Sigmoid colon (tissue), 6 donors: ENCODE measurements at regions not wholly inside any gene's neighbourhood (a gene's known extent, or its start where the extent isn't known, plus 50 kb on each side); places are given as distances from the start of the nearest gene placed in this dataset.

Source experiments
- DNase-seq: peaks from one replicate; pipeline ENCODE4 v3.0.0-alpha.2; 2019
- H3K27ac ChIP-seq, 4 donors: fragments of 200-600 bp; sonication (generic); one replicate each; pipeline ENCODE4 v1.5.1; 2016 to 2019; ENCODE audit warnings: mild to moderate bottlenecking in 1 of 4
- H3K27me3 ChIP-seq, 3 donors: fragments of 200-600 bp; sonication (generic); one replicate each; pipeline ENCODE4 v1.5.1; 2019; ENCODE audit warnings: mild to moderate bottlenecking in 1 of 3
- H3K36me3 ChIP-seq, 4 donors: fragments of 200-600 bp; sonication (generic); one replicate each; pipeline ENCODE4 v1.5.1; 2016 to 2019
- H3K4me1 ChIP-seq, 4 donors: fragments of 200-600 bp; sonication (generic); one replicate each; pipeline ENCODE4 v1.5.1; 2017 to 2019
- H3K4me3 ChIP-seq, 4 donors: fragments of 200-600 bp; sonication (generic); one replicate each; pipeline ENCODE4 v1.5.1; 2017 to 2019; ENCODE audit warnings: mild to moderate bottlenecking in 2 of 4, moderate library complexity in 1 of 4
- H3K9me3 ChIP-seq, 4 donors: fragments of 200-600 bp in 3 of 4; sonication (generic) in 3 of 4; one replicate each; pipeline versions ENCODE4 v1.5.1 to v1.6.1; 2013 to 2019
- CTCF ChIP-seq, 4 experiments: fragments of 450-650 bp in 3 of 4; fragments of 200-600 bp in 1 of 4; IDR thresholded peaks; one replicate each; pipeline ENCODE4 v1.5.1; 2016 to 2019; ENCODE audit warnings: antibody characterized with exemption in 4 of 4, mild to moderate bottlenecking in 3 of 4, moderate library complexity in 2 of 4
- EP300 ChIP-seq, 4 donors: sonication (generic); formaldehyde crosslinking; IDR thresholded peaks; one replicate each; pipeline ENCODE4 v1.6.1; 2017; ENCODE audit warnings: antibody characterized with exemption in 4 of 4
- POLR2A ChIP-seq, 2 donors: fragments of 450-650 bp; IDR thresholded peaks; one replicate each; pipeline ENCODE4 v1.6.1; 2016; ENCODE audit warnings: antibody characterized with exemption in 2 of 2, mild to moderate bottlenecking in 2 of 2, moderate library complexity in 2 of 2
- POLR2AphosphoS5 ChIP-seq, 4 donors: sonication (generic); formaldehyde crosslinking; IDR thresholded peaks; one replicate each; pipeline ENCODE4 v1.6.1; 2017; ENCODE audit warnings: antibody characterized with exemption in 4 of 4
- WGBS, 2 donors: extraction: QIAGEN DNeasy Blood & Tissue Kit; methylation state at CpG; one replicate each; pipeline ENCODE4 v1.1.7; 2013; 5-methylcytosine and 5-hydroxymethylcytosine counted together
- intact Hi-C: fragments of 100-400 bp; cut with DNase I; formaldehyde crosslinking; loops from one replicate; pipeline ENCODE4 v1.15.1; 2023
- small RNA-seq, 3 donors: library from RNA; depleted of rRNA; stranded (forward); fragments of <200 nt; gene quantifications; one replicate each; pipeline ENCODE3, GENCODE V24; 2016
- donor health status: healthy with polysubstance abuse.
- donor health status: healthy.

GRCh38 chr6:139429580-139430145 lies 55.2 kb upstream of the CITED2 start:
- Histone ChIP-seq H3K4me1 (peaks cover 0 to 14% (median 6%) of the 10 kb centered on the region in 4 donors), H3K27ac (no peak overlapping the region), H3K36me3 (no peaks in the 10 kb centered on the region), H3K27me3 (no peaks in the 10 kb centered on the region), H3K9me3 (no peaks in the 10 kb centered on the region), H3K4me3 (no peak overlapping the region)
- WGBS, 2 donors, result 91 to 92% methylated on average over 7 of the region's 7 CpGs
- TF ChIP-seq CTCF (IDR thresholded peaks at IDR 0.05) (no peak), POLR2A (IDR thresholded peaks at IDR 0.05) (no peak), EP300 (IDR thresholded peaks at IDR 0.05) (no peak), POLR2AphosphoS5 (IDR thresholded peaks at IDR 0.05) (no peak)
- DNase-seq, result no peak
- intact Hi-C loops, result no loop called here

GRCh38 chr6:139427199-139427598 lies 52.8 kb upstream of the CITED2 start:
- H3K4me1 ChIP-seq, result peaks cover 0 to 14% (median 6%) of the 10 kb centered on the region in 4 donors
- intact Hi-C loops, result no loop called here
- no peaks in the 10 kb centered on the region for H3K9me3 ChIP-seq
- H3K4me3 ChIP-seq, result no peak overlapping the region
- no peak for DNase-seq
- H3K27me3 ChIP-seq, result no peaks in the 10 kb centered on the region
- H3K36me3 ChIP-seq, result no peaks in the 10 kb centered on the region
- H3K27ac ChIP-seq, result no peak overlapping the region
- no peak for TF ChIP-seq POLR2AphosphoS5 (IDR thresholded peaks at IDR 0.05)
- no peak for TF ChIP-seq POLR2A (IDR thresholded peaks at IDR 0.05)
- TF ChIP-seq EP300 (IDR thresholded peaks at IDR 0.05), result no peak

GRCh38 chr6:139426795-139427194 lies 52.3 kb upstream of the CITED2 start:
- Histone ChIP-seq H3K27me3 (no peaks in the 10 kb centered on the region), H3K4me3 (no peak overlapping the region), H3K27ac (no peak overlapping the region), H3K4me1 (peaks cover 0 to 14% (median 6%) of the 10 kb centered on the region in 4 donors), H3K9me3 (no peaks in the 10 kb centered on the region), H3K36me3 (no peaks in the 10 kb centered on the region)
- TF ChIP-seq CTCF (IDR thresholded peaks at IDR 0.05) (no peak), POLR2A (IDR thresholded peaks at IDR 0.05) (no peak), POLR2AphosphoS5 (IDR thresholded peaks at IDR 0.05) (no peak), EP300 (IDR thresholded peaks at IDR 0.05) (no peak)
- 79 to 91% methylated on average over 9 of the region's 9 CpGs for WGBS, 2 donors
- DNase-seq, result no peak
- intact Hi-C loops, result no loop called here

GRCh38 chr6:139425780-139426179 lies 51.3 kb upstream of the CITED2 start:
- H3K4me3 ChIP-seq, result no peak overlapping the region
- H3K9me3 ChIP-seq, result no peaks in the 10 kb centered on the region
- TF ChIP-seq CTCF (IDR thresholded peaks at IDR 0.05), result no peak
- TF ChIP-seq POLR2A (IDR thresholded peaks at IDR 0.05), result no peak
- no peak for TF ChIP-seq POLR2AphosphoS5 (IDR thresholded peaks at IDR 0.05)
- TF ChIP-seq EP300 (IDR thresholded peaks at IDR 0.05), result no peak
- no peak for DNase-seq
- H3K27me3 ChIP-seq, result no peaks in the 10 kb centered on the region
- no peaks in the 10 kb centered on the region for H3K36me3 ChIP-seq
- peaks cover 0 to 14% (median 6%) of the 10 kb centered on the region in 4 donors for H3K4me1 ChIP-seq
- WGBS, 2 donors, result 79 to 91% methylated on average over 2 of the region's 2 CpGs
- H3K27ac ChIP-seq, result no peak overlapping the region
- intact Hi-C loops, result no loop called here

GRCh38 chr6:139423971-139424667 lies 49.7 kb upstream of the CITED2 start:
- WGBS, 2 donors, result 59 to 84% methylated on average over 12 of the region's 12 CpGs
- intact Hi-C loops, result no loop called here

More at GRCh38 chr6:139423971-139424667, 49.7 kb upstream of the CITED2 start:
- Histone ChIP-seq H3K27ac (no peak overlapping the region), H3K36me3 (no peaks in the 10 kb centered on the region), H3K4me1 (peaks cover 0 to 14% (median 6%) of the 10 kb centered on the region in 4 donors), H3K9me3 (no peaks in the 10 kb centered on the region), H3K4me3 (no peak overlapping the region), H3K27me3 (no peaks in the 10 kb centered on the region)
- no peak for DNase-seq
- no peak for TF ChIP-seq POLR2A (IDR thresholded peaks at IDR 0.05)

Small RNA genes lying in the stretch of these regions (small RNA-seq; reads per million reads assigned to genes)
- gene AL357080.1, result 0 reads per million in 3 donors
- 0 reads per million in 3 donors for gene MIR3668
- 0 reads per million in 3 donors for gene MIR4465
- gene RN7SKP106, result 0 reads per million in 3 donors
- gene RNA5SP220, result 0 reads per million in 3 donors
